ENCODE measurements at regions not wholly inside any gene's neighbourhood (a gene's known extent, or its start where the extent isn't known, plus 50 kb on each side); places are given as distances from the start of the nearest gene placed in this dataset.

GRCh38 chr16:86175816-86176215, 276.9 kb downstream of the IRF8 start:
- FAIRE-seq = no peak
- DNase-seq (ENCODE audit: low spot score in 2 of 2) = no peak

- DNase-seq (ENCODE audit: low spot score in 2 of 2) = no peak
Observed at GRCh38 chr16:86176462-86176861, 277.5 kb downstream of the IRF8 start.

GRCh38 chr16:86180244-86180643, 281.3 kb downstream of the IRF8 start:
- no peak for FAIRE-seq
- no peak for DNase-seq (ENCODE audit: low spot score in 2 of 2)

More at GRCh38 chr16:86176462-86176861, 277.5 kb downstream of the IRF8 start:
- FAIRE-seq = no peak

GRCh38 chr16:86180780-86181179, 281.8 kb downstream of the IRF8 start:
- FAIRE-seq (no peak), DNase-seq (ENCODE audit: low spot score in 2 of 2) (no peak)

DNA sequence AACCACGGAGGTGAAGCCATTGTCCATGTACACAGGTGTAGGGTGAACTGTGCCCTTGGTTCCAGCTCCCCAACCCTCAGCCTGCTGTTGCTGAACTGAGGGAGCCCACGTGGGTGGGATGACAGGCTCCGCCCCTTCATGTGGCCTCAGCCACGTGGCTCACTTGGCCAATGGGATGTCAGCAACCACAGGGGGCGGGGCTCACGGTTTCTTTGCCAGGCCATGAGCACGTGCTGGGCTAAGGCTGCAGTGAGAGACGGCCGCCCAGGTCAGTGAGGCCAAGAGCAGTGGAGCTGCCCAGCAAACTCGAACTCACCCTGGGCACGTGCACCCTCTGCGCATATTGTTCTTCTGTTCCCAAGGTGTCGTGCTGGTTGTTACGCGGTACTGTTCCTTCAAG, 282.6 kb downstream of the IRF8 start:
- FAIRE-seq (no peak), DNase-seq (ENCODE audit: low spot score in 2 of 2) (no peak)

- DNase-seq (ENCODE audit: low spot score in 2 of 2) (no peak), FAIRE-seq (no peak)
Observed at GRCh38 chr16:86184185-86184584, 285.2 kb downstream of the IRF8 start.

- DNase-seq (ENCODE audit: low spot score in 2 of 2) = no peak
- no peak for FAIRE-seq
Observed at GRCh38 chr16:86185089-86185488, 286.1 kb downstream of the IRF8 start.

- DNase-seq (ENCODE audit: low spot score in 2 of 2) = no peak
- no peak for FAIRE-seq
Observed at GRCh38 chr16:86186313-86186712, 287.4 kb downstream of the IRF8 start.

DNA sequence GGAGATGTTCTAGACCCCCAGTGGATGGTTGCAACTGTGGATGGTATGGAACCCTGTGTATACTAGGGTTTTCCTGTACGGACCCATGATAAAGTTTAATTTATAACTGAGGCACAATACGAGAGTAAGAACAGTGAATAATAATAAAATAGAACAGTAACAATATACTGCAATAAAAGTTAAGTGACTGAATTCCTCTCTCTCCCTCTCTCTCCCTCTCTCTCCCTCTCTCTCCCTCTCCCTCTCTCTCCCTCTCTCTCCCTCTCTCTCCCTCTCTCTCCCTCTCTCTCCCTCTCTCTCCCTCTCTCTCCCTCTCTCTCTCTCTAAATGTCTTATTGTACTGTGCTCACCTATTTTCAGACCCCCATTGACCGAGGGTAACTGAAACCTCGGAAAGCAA, 291.0 kb downstream of the IRF8 start:
- FAIRE-seq = no peak
- no peak for DNase-seq (ENCODE audit: low spot score in 2 of 2)

DNA sequence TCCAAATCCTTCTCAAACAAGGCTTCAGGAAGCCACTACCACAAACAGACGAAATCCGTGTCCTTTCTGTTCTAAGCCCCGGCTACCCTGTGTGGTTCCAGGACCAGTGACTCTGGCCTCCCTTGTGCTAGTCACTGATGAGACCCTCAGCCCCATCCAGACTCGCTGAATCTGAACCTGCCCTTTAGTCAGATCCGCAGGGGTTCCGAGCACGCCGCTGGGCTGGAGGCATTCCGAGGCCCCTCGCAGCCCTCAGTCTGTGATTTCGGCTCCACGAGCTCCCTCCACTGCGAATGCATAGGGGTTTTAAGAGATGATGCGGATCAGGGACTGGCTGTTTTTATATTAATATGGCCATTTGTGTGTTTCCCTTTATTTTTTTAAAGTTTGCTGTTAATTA, 292.7 kb downstream of the IRF8 start:
- no peak for FAIRE-seq
- DNase-seq (ENCODE audit: low spot score in 2 of 2) = no peak

DNA sequence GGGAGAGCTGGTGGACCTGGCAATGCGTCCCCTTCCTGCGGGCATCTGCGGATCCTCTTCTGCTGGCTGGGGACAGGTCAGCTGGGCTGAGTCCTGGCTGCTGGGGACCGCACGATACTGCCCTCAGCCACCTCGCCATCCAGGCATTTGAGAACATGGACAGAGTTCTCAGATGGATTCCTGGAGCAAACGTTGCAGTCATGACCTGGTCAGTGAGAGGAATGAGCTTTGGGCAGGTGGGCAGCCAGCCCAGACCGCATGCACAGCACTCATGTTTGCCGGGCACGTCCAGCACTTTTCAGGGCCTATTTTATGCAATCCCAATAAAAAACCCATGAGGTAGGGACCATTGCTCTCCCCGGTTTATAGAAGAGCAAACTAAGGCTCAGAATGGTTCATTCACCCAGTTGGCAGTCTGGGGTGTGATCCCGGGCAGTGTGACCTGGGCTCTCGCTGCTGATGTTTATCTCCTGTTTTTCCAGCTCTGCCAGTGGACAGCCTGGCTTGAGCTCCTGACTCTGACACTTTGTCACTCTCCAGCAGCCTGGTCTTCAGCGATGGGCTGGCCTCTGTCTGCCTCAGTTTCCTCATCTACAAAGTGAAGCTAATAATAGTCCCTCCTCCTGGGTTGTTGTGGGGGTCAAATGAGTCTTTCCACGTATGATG, 294.7 kb downstream of the IRF8 start:
- DNase-seq (ENCODE audit: low spot score in 2 of 2) = no peak
- FAIRE-seq = no peak

GRCh38 chr16:86195863-86196630, 297.1 kb downstream of the IRF8 start:
- DNase-seq (ENCODE audit: low spot score in 2 of 2) = no peak
- FAIRE-seq = no peak

DNA sequence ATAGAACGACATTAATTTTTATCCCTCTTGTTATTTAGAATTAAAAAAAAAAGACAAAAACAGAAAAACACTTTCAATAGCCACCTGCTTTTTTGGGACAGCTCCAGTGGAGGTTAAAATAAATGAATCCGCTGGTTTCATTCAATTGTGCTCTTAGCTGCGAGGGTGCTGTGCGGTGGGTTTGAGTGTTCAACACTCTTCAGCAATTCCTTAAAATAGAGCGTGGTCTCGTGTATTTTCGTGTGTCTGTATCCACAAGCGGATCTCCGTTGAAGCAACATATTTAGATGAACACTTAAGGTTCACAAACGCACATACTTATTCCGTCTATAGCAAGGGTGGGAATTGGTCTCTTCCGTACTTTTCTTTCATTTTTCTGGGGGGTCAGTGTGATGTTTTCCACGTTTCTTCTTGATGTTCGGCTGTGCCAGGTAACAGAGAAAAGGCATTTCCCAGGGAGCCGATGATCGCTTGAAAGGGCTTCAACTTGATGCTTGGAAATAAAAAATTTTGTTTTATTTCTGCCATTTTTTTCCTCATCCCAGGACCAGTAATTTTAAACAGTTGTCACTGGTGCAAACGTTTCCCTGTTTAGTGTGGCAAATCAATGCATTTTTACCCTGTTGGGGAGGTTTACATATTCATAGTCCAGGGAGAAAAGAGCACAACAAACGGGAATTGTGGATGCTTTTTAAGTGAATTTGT, 297.9 kb downstream of the IRF8 start:
- DNase-seq (ENCODE audit: low spot score in 2 of 2) (no peak), FAIRE-seq (no peak)

DNA sequence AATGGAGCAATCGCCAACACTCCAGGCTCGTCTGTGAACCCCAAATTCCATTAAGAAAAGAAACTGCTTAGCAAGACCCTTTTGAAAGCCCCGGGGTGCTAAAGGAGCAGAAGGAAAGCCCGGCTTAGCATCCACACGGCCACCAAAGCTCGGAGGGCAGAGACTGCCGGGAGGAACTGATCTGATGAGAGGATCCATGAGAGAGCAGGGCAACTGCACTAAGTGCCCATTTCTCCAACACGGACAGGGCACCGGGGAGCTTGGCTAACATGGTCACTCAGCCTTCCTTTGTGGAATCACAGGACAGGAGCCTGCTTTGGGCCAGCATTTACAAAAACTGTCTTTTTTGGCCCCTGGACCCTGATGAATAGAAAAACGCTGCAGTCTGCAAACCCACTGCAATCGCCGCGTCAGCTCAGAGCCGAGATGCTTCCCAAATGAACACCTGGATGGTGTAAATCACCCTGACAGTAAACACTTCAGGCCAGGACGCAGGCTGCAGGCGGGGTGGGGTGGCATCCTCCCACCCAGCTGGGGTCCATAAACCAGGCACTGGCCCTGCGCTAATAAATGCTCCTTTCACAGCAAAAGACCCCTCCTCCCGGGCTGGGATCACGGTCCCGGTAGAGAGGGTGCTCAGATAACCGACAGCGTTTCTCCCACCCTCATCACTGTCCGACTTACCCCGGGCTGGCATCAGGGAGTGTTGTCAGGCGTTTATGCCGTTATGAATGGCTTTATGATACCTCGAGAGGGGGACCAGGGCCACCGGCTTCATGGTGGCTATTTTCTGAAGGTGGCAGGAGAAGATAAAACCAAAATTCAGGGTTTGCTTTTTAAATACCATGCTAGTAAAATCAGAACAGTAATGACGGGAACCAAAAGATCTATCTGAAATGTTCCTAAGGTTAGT, 299.5 kb downstream of the IRF8 start:
- DNase-seq (ENCODE audit: low spot score in 2 of 2) (no peak), FAIRE-seq (no peak)

DNA sequence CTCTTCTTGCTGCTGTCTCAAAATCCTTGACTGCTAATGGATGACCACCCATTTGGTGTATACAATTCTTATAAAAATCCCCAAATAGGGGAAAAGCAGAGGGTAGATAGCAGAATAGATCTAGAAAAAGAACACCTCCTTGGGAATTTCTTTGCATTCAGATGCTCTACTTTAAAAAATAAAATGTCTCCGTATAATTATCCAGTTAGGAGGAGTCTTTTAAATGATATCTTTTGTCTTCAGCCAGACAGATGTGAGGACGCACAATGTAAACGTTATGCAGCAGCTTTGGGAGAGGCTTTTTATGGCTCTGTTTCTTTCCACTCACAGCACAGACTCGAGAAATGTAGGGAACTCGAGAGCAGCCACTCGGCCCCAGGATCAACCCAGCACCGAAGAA, 300.2 kb downstream of the IRF8 start:
- FAIRE-seq = no peak
- DNase-seq (ENCODE audit: low spot score in 2 of 2) = no peak

GRCh38 chr16:86199871-86200695, 301.1 kb downstream of the IRF8 start:
- FAIRE-seq = no peak
- no peak for DNase-seq (ENCODE audit: low spot score in 2 of 2)

GRCh38 chr16:86200722-86201121, 301.8 kb downstream of the IRF8 start:
- DNase-seq (ENCODE audit: low spot score in 2 of 2) (no peak), FAIRE-seq (no peak)

DNA sequence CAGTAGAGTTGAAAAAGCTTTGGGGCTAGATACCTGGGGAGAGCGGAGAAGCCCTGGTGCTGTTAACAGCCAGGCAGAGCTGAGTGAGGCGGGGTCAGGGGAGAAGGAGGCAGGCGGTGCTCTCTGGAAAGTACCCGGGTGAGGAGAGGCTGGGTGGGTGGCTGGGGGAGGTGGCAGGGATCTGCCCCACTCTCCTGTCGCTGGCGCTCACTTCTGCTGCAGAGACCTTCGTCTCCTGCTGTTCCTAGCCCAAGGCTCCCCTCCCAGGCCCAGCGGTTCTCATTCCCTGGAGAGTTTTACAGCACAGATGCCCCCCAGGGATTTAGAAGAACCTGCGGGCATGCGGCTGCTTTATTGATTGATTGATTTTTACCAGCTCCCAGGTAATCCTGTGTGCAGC, 302.8 kb downstream of the IRF8 start:
- FAIRE-seq = no peak
- no peak for DNase-seq (ENCODE audit: low spot score in 2 of 2)

DNA sequence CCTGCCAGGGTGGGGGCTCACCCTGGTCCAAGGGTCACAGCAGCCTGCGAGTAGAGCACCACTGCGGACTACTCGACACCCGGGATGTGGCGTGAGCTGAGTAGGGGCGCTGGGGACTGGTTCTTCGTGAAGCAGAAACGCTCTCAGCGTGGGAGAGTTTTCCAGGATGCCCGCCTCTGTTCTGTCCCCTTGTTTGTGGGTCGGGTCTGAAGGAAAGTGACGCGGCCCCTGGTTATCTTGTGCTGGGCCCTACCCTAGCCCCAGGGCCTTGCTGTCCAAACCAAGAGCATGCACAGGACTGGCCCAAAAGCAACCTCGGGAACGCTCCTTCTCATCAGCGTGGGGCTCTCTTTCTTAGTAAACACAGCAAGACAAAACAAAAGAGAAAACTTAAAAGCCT, 303.3 kb downstream of the IRF8 start:
- FAIRE-seq = no peak
- DNase-seq (ENCODE audit: low spot score in 2 of 2) = no peak

Measured in frontal cortex (tissue), 3 donors.